Nephron progenitor cell (in vitro differentiated cells): ENCODE measurements at regions not wholly inside any gene's neighbourhood (a gene's known extent, or its start where the extent isn't known, plus 50 kb on each side); places are given as distances from the start of the nearest gene placed in this dataset.
"Not testable (repeated sequence)": the region's sequence is repeated elsewhere in the genome, so short reads cannot be mapped to it uniquely, and the experiment has no call there.

ENCODE experiments used
- DNase-seq: peaks from one replicate; pipeline ENCODE4 v3.0.0; 2021
- H3K27ac Mint-ChIP-seq: 2 replicates; pipeline ENCODE4 v1.8.0; 2021; ENCODE audit warnings: mild to moderate bottlenecking, moderate library complexity, mixed read lengths
- H3K27me3 Mint-ChIP-seq: 2 replicates; pipeline ENCODE4 v1.8.0; 2021; ENCODE audit warnings: mild to moderate bottlenecking, low read depth, mixed read lengths; ENCODE audit not compliant: poor library complexity
- H3K36me3 Mint-ChIP-seq: 2 replicates; pipeline ENCODE4 v1.8.0; 2021; ENCODE audit warnings: low read depth, mixed read lengths
- H3K4me1 Mint-ChIP-seq: 2 replicates; pipeline ENCODE4 v1.8.0; 2021; ENCODE audit warnings: mixed read lengths
- H3K4me3 Mint-ChIP-seq: 2 replicates; pipeline ENCODE4 v1.8.0; 2021; ENCODE audit warnings: mild to moderate bottlenecking, moderate library complexity, mixed read lengths
- H3K9me3 Mint-ChIP-seq: 2 replicates; pipeline ENCODE4 v1.8.0; 2021; ENCODE audit warnings: mild to moderate bottlenecking, moderate library complexity, mixed read lengths
- CTCF ChIP-seq: fragments of 200-600 bp; sonication (generic); IDR thresholded peaks from 2 replicates; pipeline ENCODE4 v1.5.0; 2021; ENCODE audit warnings: antibody characterized with exemption

GRCh38 chr18:60188958-60189357 lies 183.6 kb downstream of the MC4R start:
- Mint-ChIP-seq H3K4me1 (peaks cover 4% of the 10 kb centered on the region), H3K27ac (no peak overlapping the region), H3K36me3 (no peaks in the 10 kb centered on the region), H3K27me3 (no peaks in the 10 kb centered on the region), H3K9me3 (no peaks in the 10 kb centered on the region), H3K4me3 (no peak overlapping the region)
- no peak for TF ChIP-seq CTCF
- no peak for DNase-seq

- no peak for TF ChIP-seq CTCF
- no peak overlapping the region for H3K27ac Mint-ChIP-seq
These were observed 190.4 kb downstream of the MC4R start for GRCh38 chr18:60182223-60182622.

GRCh38 chr18:60180671-60181070 lies 191.9 kb downstream of the MC4R start:
- Mint-ChIP-seq H3K27ac (no peak overlapping the region), H3K36me3 (no peaks in the 10 kb centered on the region), H3K9me3 (no peaks in the 10 kb centered on the region), H3K4me3 (no peak overlapping the region), H3K27me3 (no peaks in the 10 kb centered on the region), H3K4me1 (peaks cover 6% of the 10 kb centered on the region)
- DNase-seq = no peak
- no peak for TF ChIP-seq CTCF

More at GRCh38 chr18:60182223-60182622, 190.4 kb downstream of the MC4R start:
- Mint-ChIP-seq H3K9me3 (no peaks in the 10 kb centered on the region), H3K4me1 (peaks cover 6% of the 10 kb centered on the region), H3K4me3 (no peak overlapping the region), H3K36me3 (no peaks in the 10 kb centered on the region), H3K27me3 (no peaks in the 10 kb centered on the region)
- DNase-seq = no peak

DNA sequence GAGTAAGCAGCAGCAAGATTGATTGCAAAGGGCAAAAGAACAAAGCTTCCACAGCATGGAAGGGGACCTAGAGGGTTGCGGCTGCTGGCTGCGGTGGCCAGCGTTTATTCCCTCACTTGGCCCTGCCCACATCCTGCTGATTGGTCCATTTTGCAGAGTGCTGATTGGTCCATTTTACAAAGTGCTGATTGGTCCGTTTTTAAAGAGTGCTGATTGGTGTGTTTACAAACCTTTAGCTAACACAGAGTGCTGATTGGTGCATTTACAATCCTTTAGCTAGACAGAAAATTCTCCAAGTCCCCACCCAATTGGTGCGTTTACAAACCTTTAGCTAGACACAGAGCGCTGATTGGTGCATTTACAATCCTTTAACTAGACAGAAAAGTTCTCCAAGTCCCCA lies 194.4 kb downstream of the MC4R start:
- not testable (repeated sequence) for H3K27ac Mint-ChIP-seq

DNA sequence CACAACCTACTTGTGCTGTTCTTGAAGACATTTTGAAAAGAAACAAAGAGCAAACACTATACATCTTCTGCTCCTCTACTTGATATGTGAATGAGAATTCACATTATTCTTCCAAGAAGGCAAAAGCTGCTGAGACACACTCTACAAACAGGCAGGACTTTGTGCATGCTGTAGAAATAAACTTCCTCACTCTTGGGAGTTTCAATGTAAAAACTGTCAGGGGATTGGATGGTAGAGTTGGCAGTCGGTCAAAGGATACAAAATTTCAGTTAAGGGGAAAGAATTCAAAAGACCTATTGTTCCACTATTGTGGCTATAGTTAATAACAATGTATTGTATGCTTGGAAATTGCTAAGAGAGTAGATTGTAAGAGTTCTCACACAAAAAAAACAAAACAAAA lies 196.3 kb downstream of the MC4R start:
- no peaks in the 10 kb centered on the region for H3K36me3 Mint-ChIP-seq
- no peak overlapping the region for H3K4me3 Mint-ChIP-seq
- no peaks in the 10 kb centered on the region for H3K4me1 Mint-ChIP-seq
- H3K9me3 Mint-ChIP-seq = no peaks in the 10 kb centered on the region
- TF ChIP-seq CTCF = no peak
- no peak for DNase-seq
- H3K27ac Mint-ChIP-seq = no peak overlapping the region
- no peaks in the 10 kb centered on the region for H3K27me3 Mint-ChIP-seq

More for the DNA sequence above, 194.4 kb downstream of the MC4R start:
- not testable (repeated sequence) for DNase-seq, H3K36me3 Mint-ChIP-seq, H3K4me1 Mint-ChIP-seq, H3K27me3 Mint-ChIP-seq, H3K9me3 Mint-ChIP-seq, H3K4me3 Mint-ChIP-seq

GRCh38 chr18:60174832-60175231 lies 197.7 kb downstream of the MC4R start:
- H3K4me3 Mint-ChIP-seq = no peak overlapping the region
- no peaks in the 10 kb centered on the region for H3K27me3 Mint-ChIP-seq
- H3K36me3 Mint-ChIP-seq = no peaks in the 10 kb centered on the region
- no peak overlapping the region for H3K27ac Mint-ChIP-seq
- TF ChIP-seq CTCF = no peak
- H3K4me1 Mint-ChIP-seq = no peaks in the 10 kb centered on the region
- H3K9me3 Mint-ChIP-seq = no peaks in the 10 kb centered on the region
- DNase-seq = no peak
